NCI-H2081 treated with DMSO at 0.1 percent for 48 hours (cell line): ENCODE measurements at regions not wholly inside any gene's neighbourhood (a gene's known extent, or its start where the extent isn't known, plus 50 kb on each side); places are given as distances from the start of the nearest gene placed in this dataset.

Source experiments
- DNase-seq: peaks from one replicate; lab custom pipeline; 2025; lab: John Stamatoyannopoulos, UW

- DNase-seq = no peak
Observed at GRCh38 chr15:53462651-53463050, 296.8 kb downstream of the WDR72 start.

- DNase-seq = no peak
Observed at GRCh38 chr15:53461677-53462076, 297.8 kb downstream of the WDR72 start.

GRCh38 chr15:53458736-53459135 is 300.7 kb downstream of the WDR72 start:
- DNase-seq = no peak

GRCh38 chr15:53457479-53457878 is 302.0 kb downstream of the WDR72 start:
- DNase-seq = no peak

GRCh38 chr15:53454843-53455721 is 304.4 kb downstream of the WDR72 start:
- DNase-seq = no peak

GRCh38 chr15:53454535-53454842 is 305.0 kb downstream of the WDR72 start:
- DNase-seq = no peak

DNA sequence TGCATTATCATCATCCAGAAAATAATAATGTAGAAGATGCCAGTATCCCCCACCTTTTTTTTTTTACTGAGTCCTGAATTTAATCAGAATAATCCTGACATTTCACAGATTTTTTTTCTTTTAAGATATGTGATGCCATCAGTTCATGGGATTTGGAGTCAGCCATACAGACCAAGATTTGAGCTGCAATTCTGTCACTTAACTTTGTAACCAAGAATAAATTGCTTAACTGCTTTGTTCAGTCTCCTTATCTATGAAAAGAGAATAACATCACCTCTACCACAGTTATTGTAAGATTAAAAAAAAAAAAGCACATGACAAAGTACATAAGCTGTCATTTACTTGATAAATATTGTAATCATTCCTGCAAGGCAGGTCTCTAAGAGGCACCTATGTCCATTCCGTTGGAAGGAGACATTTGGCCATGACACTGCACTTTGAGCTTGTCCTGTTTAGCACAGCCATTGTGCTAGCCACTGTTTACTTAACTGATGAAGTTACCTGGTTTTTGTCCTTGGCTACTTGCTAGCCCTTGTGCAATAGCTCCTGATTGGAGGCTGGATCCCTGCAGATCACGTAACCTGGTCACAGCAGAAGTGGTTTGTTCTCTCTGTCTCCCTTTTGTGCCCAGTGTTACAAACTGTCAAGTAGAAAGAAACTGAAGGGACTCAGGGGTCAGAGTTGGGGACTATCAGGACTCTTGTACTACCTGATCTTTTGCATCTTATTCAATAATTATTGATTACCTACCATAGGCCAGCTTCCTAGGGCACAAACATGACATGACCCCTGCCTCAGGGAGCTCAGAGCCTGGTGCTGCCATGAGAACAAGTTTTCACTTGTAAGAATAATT is 306.0 kb downstream of the WDR72 start:
- DNase-seq = no peak

DNA sequence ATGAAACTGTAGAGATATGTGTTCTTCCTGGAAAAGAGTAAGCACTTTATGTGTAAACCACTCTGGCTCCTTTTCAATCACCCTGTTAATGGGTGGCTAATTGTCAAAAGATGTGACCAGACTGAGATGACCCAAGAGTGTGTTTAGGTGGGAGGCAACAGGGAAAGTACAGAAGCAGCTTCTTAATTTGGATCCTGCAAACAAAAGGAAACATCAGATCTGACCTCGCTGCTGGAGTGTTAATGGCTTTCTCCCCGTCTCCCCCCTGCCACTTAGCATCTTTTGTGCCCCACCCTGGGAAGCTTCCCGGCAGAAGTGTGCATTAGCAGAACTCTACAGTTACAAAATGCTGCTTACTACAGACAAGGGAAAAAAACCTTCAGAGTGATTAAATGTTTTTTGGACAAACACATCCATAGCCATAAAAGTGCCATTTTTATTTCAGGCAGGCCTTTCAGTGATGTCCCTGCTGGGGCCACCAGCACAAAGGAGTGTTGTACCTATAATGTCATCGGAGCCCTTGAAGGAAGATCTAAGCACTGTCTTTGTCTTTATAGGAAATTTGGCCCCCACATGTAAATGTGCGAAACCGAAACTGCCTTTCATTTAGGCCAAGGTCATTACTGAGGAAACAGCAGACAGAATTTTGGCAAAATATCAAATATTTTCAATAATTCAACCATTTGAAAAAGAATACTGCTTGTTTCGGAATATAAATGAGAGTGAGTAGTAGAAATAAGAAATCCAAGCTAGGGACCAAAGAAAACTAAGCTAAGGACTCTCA is 311.0 kb downstream of the WDR72 start:
- DNase-seq = no peak

DNA sequence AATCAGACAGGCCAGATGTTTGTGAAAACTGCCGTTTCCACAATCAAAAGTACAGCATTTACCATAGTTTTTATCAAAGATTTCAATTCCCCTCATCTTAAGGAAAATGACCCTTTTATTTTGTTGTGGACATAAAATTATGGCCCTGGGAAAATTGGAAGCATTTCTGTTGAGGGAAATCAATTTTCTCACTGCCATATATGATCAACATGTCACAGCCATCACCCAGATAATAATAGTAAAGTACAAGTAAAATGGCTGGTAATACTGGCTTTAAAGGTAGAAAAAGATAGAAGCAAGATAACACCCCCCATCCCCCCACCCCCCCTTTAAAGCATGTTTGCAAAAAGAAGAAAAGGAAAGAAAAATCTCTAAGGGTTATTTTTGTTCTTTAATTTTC is 311.7 kb downstream of the WDR72 start:
- DNase-seq = no peak

GRCh38 chr15:53447053-53447574 is 312.3 kb downstream of the WDR72 start:
- DNase-seq = no peak

DNA sequence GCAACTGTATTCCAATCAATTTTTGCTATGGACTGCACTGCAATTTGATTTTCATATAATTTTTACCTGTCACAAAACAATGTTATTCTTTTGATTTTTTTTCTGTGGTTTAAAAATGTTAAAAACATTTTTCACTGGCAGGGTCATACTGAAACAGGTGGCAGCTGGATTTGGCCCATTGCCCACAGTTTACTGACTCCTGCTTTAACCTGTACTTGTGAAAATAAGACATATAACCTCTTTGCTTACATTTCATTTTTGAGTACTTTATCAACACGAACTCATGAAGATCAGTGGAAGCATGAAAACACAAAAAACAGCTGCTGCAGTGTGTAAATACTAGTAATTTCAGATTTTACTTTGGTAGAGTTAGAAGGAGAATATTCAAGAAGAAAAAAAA is 313.1 kb downstream of the WDR72 start:
- DNase-seq = no peak

GRCh38 chr15:53445531-53445930 is 313.9 kb downstream of the WDR72 start:
- DNase-seq = no peak

GRCh38 chr15:53437985-53438841 is 321.2 kb downstream of the WDR72 start:
- no peak for DNase-seq

DNA sequence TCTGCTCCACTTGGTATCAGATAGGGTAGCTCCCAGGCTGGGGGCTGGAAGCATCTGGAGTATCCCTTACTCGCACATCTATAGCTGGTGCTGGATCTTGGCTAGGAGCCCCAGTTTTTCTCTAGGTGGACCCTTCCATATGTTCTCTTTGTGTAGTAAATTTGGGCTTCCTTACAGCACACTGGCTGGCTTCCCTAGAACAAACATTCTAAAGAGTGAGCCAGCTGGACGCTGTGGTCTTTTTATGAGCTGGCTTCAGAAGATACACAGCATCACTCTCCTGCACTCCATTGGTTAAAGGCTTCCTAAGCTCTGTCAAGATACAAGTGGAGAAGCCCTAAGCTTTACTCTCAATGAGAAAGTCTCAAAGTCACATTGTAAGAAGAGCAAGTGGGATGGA is 322.1 kb downstream of the WDR72 start:
- DNase-seq = no peak

GRCh38 chr15:53434174-53434678 is 325.2 kb downstream of the WDR72 start:
- DNase-seq = no peak

DNA sequence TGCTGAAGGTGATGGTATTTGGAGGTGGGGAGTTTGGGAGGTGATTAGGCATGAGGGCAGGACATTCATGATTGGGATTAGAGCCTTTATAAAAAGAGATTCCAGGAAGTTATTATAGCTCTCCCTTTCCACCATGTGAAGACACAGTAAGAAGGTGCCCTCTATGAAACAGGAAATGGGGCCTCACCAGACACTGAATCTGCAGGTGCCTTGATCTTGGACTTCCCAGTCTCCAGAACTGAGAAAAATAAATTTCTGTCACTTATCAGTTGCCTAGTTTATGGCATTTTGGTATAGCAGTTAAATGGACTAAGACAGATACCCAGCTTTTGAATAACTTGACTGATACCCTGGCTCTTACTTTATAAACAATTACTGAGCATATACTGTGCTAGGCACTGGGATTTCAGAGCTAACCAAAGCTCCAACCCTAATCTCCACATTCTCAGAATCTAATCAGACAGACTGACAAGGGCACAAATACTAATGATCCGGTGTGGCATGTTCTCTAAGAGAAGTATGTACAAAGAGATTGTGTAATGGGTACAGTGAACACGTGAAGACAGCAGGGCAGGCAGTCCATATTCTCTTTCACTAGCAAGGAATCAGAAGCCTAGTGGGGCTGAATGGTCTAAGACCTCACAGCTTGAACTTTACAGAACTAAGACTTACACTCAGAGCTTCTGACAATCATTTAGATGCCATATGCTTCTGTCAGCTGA is 343.1 kb downstream of the WDR72 start:
- no peak for DNase-seq

GRCh38 chr15:53414167-53414566 is 345.3 kb downstream of the WDR72 start:
- DNase-seq = no peak

DNA sequence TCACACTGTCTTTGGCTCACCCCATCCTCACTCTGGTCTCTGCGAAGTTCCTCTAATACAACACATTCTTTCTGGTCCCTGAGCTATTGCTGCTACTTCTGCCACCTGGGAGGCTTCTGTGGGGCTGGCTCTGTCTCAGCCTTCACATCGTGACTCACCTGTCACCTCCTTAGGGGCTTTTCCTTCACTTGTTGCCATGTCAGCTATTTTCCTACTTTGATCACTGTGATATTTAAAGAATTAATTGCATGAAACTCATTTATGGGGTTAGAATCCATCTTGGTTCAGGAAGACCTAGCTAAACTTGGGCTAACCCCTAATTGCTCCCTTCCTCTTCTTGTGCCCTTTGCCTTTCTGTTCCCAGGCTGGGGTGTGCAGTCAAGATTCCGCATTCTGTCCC is 346.9 kb downstream of the WDR72 start:
- no peak for DNase-seq

DNA sequence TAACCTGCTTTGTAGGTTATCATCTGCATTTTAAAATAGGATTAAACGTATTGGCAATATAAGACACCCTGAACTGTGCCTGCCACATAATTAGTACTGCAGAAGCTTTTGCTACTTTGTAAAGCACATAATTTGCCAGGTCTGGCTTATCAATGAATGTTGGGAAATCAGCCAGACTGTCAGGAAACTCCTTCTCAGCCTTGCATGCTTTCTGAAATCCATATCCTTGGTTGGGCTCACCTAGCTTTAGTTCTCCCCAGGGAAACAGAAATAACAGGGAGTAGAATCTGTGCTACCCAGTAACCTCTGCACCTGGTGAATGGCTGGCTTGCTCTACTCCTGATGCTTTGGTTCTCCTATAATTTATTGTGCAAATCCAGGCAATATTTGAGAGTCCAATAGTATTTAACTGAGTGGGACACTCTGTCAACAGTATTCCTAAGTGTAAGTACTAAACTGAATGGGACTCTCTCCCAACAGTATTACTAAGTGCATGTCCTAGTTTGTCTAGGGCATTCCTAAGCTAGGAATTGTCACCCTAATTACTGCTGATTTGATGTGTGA is 354.5 kb downstream of the WDR72 start:
- no peak for DNase-seq

DNA sequence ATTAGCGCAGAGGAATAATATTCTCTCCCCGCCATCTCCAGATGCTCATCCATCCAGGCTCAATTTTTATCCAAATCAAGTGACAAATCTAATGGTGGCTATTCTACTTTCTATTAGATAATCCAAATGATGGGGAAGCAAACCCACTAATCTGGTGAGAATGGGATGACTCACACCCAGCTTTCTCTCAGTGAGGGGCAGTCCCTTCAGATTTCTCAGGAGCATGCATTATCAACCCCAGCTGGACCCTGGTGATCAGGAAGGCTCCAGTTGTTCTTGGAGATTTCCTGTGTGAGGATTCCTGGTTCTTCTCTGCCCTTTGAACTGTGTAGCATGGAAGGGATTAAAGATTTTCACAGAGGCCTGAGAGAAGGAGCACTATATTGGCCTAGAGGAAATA is 358.0 kb downstream of the WDR72 start:
- no peak for DNase-seq
